ENCODE measurements at regions not wholly inside any gene's neighbourhood (a gene's known extent, or its start where the extent isn't known, plus 50 kb on each side); places are given as distances from the start of the nearest gene placed in this dataset.

DNA sequence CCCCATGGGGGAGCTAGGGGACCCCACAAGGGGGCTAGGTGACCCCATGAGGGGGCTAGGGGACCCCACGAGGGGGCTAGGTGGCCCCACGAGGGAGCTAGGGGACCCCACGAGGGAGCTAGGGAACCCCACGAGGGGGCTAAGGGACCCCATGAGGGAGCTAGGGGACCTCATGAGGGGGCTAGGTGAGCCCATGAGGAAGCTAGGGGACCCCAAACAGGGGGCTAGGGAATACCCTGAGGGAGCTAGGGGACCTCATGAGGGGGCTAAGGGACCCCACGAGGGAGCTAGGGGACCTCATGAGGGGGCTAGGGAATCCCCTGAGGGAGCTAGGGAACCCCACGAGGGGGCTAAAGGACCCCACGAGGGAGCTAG is 50.5 kb upstream of the DMRTB1 start:
- Mint-ChIP-seq H3K27ac (no peak overlapping the region), H3K36me3 (no peaks in the 10 kb centered on the region), H3K9me3 (no peaks in the 10 kb centered on the region), H3K27me3 (peaks cover 38% of the 10 kb centered on the region), H3K4me3 (no peak overlapping the region), H3K4me1 (peaks cover 13% of the 10 kb centered on the region)
- ATAC-seq = no peak

DNA sequence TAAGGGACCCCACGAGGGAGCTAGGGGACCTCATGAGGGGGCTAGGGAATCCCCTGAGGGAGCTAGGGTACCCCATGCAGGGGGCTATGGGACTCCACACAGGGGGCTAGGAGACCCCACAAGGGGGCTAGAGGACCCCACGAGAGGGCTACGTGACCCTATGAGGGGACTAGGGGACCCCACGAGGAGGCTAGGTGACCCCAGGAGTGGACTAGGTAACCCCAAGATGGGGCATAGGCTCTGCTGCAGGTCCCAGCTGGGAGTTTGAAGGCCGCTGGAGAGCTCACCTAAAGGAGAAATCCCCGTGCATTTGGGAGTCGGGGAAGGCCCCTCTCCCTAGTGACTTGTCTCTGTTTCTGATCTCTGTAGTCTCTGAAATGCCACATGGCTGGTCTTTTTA is 50.0 kb upstream of the DMRTB1 start:
- H3K4me3 Mint-ChIP-seq = no peak overlapping the region
- H3K27me3 Mint-ChIP-seq = peaks cover 41% of the 10 kb centered on the region
- no peaks in the 10 kb centered on the region for H3K36me3 Mint-ChIP-seq
- peak overlapping the region; percentile 54 for H3K27ac Mint-ChIP-seq
- ATAC-seq = no peak
- no peaks in the 10 kb centered on the region for H3K9me3 Mint-ChIP-seq
- H3K4me1 Mint-ChIP-seq = peaks cover 13% of the 10 kb centered on the region
